Epithelial cell of esophagus (primary cell): ENCODE measurements at regions not wholly inside any gene's neighbourhood (a gene's known extent, or its start where the extent isn't known, plus 50 kb on each side); places are given as distances from the start of the nearest gene placed in this dataset.

Experiments used
- DNase-seq: peaks from one replicate; pipeline ENCODE4 v3.0.0; 2010; ENCODE audit warnings: low read depth
- H3K4me3 ChIP-seq: 2 replicates; pipeline ENCODE4 v1.5.1; 2011; ENCODE audit warnings: mild to moderate bottlenecking, low read length, control low read depth
- CTCF ChIP-seq: IDR thresholded peaks from 2 replicates; pipeline ENCODE4 v1.5.1; 2011; ENCODE audit warnings: low read depth, mild to moderate bottlenecking, low read length, control low read depth, inconsistent platforms; ENCODE audit not compliant: insufficient read depth; ENCODE audit errors: missing control alignments

DNA sequence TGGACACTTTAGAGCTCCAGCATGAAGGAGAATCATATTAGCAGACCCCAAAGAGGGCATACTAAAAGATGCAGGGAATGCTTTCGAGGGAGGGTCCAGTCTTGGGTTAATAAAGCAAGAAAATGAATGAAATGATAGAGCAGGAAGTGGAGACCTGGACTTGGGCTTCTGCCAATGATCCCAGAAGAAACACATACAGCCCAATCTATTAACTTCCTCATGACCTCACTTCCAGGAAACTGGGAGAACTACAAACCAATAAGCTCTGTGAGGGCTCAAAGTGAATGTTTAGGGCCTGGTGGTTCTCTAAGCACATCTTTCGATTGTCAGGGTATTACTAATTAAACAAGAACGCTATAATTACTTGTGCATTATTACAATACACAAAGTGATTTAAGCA lies 53.6 kb upstream of the SSX2IP start:
- no peak for TF ChIP-seq CTCF
- no peak overlapping the region for H3K4me3 ChIP-seq
- no peak for DNase-seq

DNA sequence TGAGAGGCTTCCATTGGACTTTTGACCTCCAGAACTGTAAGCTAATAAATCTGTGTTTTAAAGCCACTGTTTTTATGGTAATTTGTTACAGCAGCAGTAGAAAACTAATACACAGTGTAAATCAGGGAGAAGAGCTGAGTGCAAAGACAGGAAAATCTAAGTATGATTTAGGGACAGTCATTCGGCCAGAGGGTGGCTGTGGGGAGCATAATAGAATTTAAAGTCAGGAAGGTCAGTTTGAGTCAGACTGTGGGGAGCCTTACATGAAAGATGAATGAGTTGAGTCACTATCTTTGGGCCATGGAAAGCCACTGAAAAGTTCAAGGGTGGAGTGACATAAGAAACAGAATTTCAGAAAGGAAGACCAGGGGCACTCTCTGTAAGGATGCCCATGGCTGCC lies 52.4 kb upstream of the SSX2IP start:
- no peak for DNase-seq
- TF ChIP-seq CTCF = no peak
- H3K4me3 ChIP-seq = no peak overlapping the region

- H3K4me3 ChIP-seq = no peak overlapping the region
- TF ChIP-seq CTCF = no peak
- DNase-seq = no peak
Measured at GRCh38 chr1:84740050-84740714, 49.9 kb upstream of the SSX2IP start.
